C4-2B (cell line): ENCODE measurements at regions not wholly inside any gene's neighbourhood (a gene's known extent, or its start where the extent isn't known, plus 50 kb on each side); places are given as distances from the start of the nearest gene placed in this dataset.

Experiments
- CTCF ChIP-seq: fragments of 450-650 bp; conservative IDR thresholded peaks from 2 replicates; pipeline ENCODE4 v1.5.1; 2017; ENCODE audit warnings: mild to moderate bottlenecking
- ZFX ChIP-seq: fragments of 450-650 bp; IDR thresholded peaks from 2 replicates; pipeline ENCODE4 v1.6.1; 2017

- no peak for TF ChIP-seq CTCF
- no peak for TF ChIP-seq ZFX
Measured at GRCh38 chr21:26397545-26397944, 175.5 kb downstream of the CYYR1 start.
